Stimulated activated CD4-positive, alpha-beta T cell treated with anti-CD3 and anti-CD28 coated beads, Interleukin-15, amount 100 ng/mL, for 1 hour (primary cell): ENCODE measurements at regions not wholly inside any gene's neighbourhood (a gene's known extent, or its start where the extent isn't known, plus 50 kb on each side); places are given as distances from the start of the nearest gene placed in this dataset.
"Not testable (repeated sequence)": the region's sequence is repeated elsewhere in the genome, so short reads cannot be mapped to it uniquely, and the experiment has no call there.

ENCODE experiments used
- DNase-seq, 2 donors: peaks; one replicate each; pipeline ENCODE4 v3.0.0-alpha.2; 2020; ENCODE audit warnings: low read depth in 1 of 2, low spot score in 1 of 2

- no peak for DNase-seq
Observed at GRCh38 chr7:156019776-156020565, 207.7 kb upstream of the SHH start.

DNA sequence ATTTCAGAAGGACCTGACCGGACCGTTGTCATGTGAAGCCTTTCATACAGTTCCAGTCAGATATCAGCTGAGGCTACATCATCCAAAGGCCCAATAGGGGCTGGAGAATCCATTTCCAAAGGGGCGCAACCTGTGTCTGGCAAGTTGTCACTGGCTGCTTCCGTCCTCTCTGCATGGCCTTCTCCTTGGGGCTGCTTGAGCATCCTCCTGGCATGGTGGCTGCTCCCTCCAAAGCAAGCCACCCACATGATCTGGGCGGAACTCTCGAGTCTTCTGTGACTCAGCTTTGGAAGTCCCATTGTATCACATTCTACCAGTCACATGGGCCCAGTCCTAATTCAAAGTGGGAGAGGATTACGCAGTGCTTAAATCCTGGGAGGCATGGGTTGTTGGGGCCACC, 207.0 kb upstream of the SHH start:
- no peak for DNase-seq

GRCh38 chr7:156017916-156018700, 205.8 kb upstream of the SHH start:
- no peak for DNase-seq

DNA sequence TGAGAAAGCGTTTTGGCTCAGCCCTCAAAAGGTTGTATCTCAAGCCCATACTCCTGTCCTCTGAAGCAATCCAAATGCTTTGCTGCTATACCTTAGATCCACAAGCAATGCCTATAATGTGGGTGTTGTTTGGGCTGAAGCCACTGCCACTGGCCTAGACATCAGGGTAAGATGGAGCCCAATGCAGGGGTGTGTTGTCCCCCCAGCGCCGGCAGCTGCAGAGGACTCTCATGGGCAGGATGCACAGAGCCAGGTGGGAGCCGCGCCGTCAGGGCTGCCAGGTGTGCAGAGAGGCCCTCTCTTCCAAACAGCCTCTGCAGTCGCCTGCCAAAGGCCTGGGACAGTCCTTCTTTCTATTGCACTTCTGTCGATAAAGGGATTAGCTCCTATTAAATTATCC, 205.2 kb upstream of the SHH start:
- DNase-seq = no peak

GRCh38 chr7:156015237-156016020, 203.2 kb upstream of the SHH start:
- no peak for DNase-seq

- DNase-seq = no peak
Observed at GRCh38 chr7:156014808-156015207, 202.5 kb upstream of the SHH start.

GRCh38 chr7:156014201-156014600, 201.9 kb upstream of the SHH start:
- no peak for DNase-seq

- no peak for DNase-seq
Observed at GRCh38 chr7:156012412-156012811, 200.1 kb upstream of the SHH start.

DNA sequence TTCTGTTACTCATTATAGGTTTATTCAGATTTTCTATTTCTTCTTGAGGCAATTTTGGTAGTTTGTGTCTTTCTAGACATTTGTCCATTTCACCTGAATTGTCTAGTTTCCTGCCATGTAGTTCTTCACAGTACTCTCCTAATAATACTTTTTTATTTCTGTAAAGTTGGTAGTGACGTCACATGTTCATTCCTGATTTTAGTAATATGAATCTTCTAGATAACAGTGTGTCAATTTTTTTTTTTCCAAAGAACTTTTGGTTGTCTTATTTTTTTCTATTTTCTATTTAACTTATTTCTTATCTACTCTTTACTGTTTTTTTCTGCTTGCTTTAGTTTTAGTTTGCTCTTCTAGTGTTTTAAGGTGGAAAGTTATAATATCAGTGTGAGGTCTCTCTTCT, 197.3 kb upstream of the SHH start:
- DNase-seq = no peak

- DNase-seq = not testable (repeated sequence)
Observed at GRCh38 chr7:156006876-156007275, 194.6 kb upstream of the SHH start.

- DNase-seq = no peak
Observed at GRCh38 chr7:156006024-156006423, 193.8 kb upstream of the SHH start.

DNA sequence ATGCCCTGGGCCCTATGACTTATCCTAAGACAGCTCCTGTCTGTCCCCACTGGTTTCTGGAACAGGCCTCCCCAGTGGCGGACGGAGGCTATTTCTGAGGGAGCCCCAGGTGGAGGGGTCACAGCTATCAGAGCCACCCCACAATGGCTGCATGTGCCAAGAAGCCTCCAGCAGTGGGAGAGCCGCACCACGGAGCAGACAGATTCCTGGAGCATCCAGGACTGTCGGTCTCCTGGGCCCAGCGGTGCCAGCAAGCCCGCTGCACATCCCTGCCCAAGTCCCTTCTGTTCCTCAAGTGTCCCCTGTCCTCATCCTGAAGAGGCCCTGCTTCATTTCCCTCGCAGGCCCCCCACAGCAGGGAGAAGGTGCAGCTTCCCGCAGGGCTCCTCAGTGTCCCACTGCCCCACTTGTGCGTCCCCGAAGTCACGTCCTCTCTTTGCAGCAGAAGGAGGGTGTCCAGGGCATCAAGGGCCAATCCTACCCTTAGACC, 193.0 kb upstream of the SHH start:
- no peak for DNase-seq

GRCh38 chr7:156004265-156005201, 192.3 kb upstream of the SHH start:
- DNase-seq = no peak

- no peak for DNase-seq
Observed at GRCh38 chr7:156003220-156004162, 191.2 kb upstream of the SHH start.

DNA sequence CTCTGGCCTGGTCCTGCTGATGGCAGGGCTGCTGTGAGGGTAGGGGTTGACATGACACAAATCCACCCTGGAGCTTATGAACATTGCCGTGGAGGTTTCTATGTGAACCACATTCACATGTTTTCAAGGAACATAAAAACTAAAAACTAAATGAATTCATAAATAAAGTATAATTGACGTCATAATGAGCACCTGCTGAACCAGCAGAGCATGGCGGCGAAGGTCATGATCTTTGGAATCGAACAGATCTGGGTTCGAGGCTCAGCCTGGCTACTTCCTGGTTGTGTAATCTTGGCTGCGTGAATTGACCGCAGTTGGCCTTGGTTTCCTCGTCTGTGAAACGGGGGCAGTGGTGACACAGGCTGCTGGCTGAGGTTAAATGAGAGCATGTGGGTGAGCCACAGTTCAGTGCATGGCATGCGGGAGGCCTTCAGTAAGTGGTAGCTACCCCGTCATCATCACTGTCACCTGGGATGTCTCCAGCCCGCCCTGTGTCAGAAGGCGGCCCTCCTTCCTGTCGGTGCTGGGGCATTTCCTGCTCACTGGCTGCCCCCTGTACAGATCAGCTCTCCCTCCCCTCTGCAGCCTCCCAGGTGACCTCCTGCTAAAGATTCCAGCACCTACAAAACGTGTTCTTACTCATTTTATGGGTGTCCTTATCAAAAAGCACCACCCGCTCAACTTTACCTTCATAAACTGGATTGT, 190.3 kb upstream of the SHH start:
- DNase-seq = no peak

DNA sequence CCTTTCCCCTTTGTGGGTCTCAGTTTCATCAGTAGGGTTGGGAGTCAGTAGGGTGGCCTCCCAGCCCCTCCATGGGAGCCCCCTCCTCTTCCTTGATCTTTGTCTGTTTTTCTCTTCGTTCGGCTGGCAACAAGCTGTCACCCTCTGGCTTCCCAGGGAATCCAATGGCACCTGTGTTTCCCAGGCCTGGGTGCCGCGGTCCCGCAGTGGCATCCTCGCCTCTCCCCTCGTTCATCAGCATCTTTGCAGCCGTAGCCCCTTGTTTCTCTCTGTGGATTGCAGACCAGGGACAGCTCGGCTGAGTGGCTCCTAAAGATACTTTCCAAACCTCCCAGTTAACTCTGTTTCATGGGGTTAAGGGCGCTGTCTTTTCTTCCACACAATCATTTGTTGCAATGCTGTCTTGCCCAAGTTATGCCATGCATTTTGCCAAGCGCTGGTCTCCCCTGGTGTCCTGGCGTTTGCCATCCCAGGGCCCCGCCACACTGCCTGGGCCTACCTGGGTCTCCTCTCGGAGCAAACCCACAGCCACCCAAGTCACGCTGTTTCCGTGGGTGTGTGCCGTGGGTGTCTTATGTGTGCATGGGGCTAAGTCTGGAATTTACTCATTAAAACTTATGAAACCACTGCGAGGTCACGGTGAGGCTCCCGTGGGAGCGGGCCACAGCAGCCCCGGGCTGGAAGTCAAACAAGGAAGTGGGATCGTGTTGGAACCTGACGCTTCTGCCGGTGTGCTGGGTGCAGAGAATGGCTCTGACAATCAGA, 189.4 kb upstream of the SHH start:
- DNase-seq = no peak

DNA sequence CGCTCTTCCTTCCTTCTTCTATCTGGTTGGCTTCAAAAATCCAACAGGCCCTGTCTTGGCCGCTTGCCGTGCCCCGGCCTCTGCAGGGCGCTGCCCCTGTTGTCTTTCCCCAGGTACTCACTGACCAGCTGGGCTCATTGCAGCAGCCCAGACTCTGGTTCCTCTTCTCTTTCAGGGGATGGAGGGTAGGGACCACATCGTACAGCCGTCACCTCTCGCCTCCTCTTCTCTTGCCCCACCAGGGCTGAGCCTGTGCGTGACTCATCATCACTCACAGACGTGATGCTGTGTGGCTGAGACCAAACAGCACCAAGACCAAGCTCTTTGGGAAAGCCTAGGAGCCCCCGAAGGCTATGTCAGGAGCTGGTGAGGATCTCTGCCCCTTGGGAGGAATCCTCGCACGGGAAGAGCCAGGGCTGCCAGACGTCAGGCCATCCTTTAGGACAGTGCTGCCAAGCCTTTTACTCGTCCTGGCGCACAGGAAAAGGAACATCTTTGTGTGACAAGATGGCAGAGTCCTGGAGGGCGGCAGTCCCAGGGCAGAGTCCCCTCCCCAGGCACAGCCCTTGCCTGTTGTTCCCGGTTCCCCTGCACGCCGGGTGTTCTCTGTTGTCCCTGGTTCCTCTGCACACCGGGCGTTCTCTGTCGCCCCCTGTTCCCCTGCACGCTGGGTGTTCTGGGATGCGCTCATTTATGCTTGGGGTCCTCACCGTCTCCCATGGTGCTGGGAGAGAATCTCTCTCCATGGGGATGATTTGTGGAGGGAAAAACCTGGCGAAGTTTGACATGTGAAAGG, 188.5 kb upstream of the SHH start:
- no peak for DNase-seq
